ENCODE measurements at regions not wholly inside any gene's neighbourhood (a gene's known extent, or its start where the extent isn't known, plus 50 kb on each side); places are given as distances from the start of the nearest gene placed in this dataset.

GRCh38 chr7:69517985-69518704, 80.1 kb upstream of the AUTS2 start:
- H3K4me2 ChIP-seq, result no peak overlapping the region
- no peaks in the 10 kb centered on the region for H3K79me2 ChIP-seq (ENCODE audit: insufficient read depth, low read depth)
- no peaks in the 10 kb centered on the region for H3K27me3 ChIP-seq (ENCODE audit: insufficient read depth, low read depth)
- no peaks in the 10 kb centered on the region for H3K36me3 ChIP-seq (ENCODE audit: insufficient read depth)
- no peak overlapping the region for H3K9ac ChIP-seq
- H4K20me1 ChIP-seq (ENCODE audit: insufficient read depth), result no peaks in the 10 kb centered on the region
- H3K27ac ChIP-seq, result no peak overlapping the region
- H3K4me1 ChIP-seq (ENCODE audit: low read depth, poor library complexity, severe bottlenecking), result no peaks in the 10 kb centered on the region
- no peak overlapping the region for H2AFZ ChIP-seq (ENCODE audit: low read depth)
- no peak for TF ChIP-seq CTCF (conservative IDR thresholded peaks at IDR 0.05; ENCODE audit: low read depth, low read length)
- no peak overlapping the region for H3K4me3 ChIP-seq (IDR thresholded peaks at IDR 0.05; ENCODE audit: insufficient read depth, low read depth, low read length)

- Histone ChIP-seq H3K4me3 (IDR thresholded peaks at IDR 0.05; ENCODE audit: insufficient read depth, low read depth, low read length) (no peak overlapping the region), H3K27ac (no peak overlapping the region)
Observed at GRCh38 chr7:69518705-69519077, 79.6 kb upstream of the AUTS2 start.

GRCh38 chr7:69526570-69526969, 71.7 kb upstream of the AUTS2 start:
- Histone ChIP-seq H4K20me1 (ENCODE audit: insufficient read depth) (no peaks in the 10 kb centered on the region), H2AFZ (ENCODE audit: low read depth) (no peak overlapping the region), H3K27me3 (ENCODE audit: insufficient read depth, low read depth) (no peaks in the 10 kb centered on the region), H3K4me2 (no peak overlapping the region), H3K4me3 (IDR thresholded peaks at IDR 0.05; ENCODE audit: insufficient read depth, low read depth, low read length) (no peak overlapping the region), H3K9ac (no peak overlapping the region), H3K27ac (no peak overlapping the region), H3K79me2 (ENCODE audit: insufficient read depth, low read depth) (no peaks in the 10 kb centered on the region), H3K36me3 (ENCODE audit: insufficient read depth) (no peaks in the 10 kb centered on the region), H3K4me1 (ENCODE audit: low read depth, poor library complexity, severe bottlenecking) (no peaks in the 10 kb centered on the region)
- TF ChIP-seq CTCF (conservative IDR thresholded peaks at IDR 0.05; ENCODE audit: low read depth, low read length), result no peak

More at GRCh38 chr7:69518705-69519077, 79.6 kb upstream of the AUTS2 start:
- Histone ChIP-seq H3K36me3 (ENCODE audit: insufficient read depth) (no peaks in the 10 kb centered on the region), H3K9ac (no peak overlapping the region), H3K27me3 (ENCODE audit: insufficient read depth, low read depth) (no peaks in the 10 kb centered on the region), H3K79me2 (ENCODE audit: insufficient read depth, low read depth) (no peaks in the 10 kb centered on the region), H4K20me1 (ENCODE audit: insufficient read depth) (no peaks in the 10 kb centered on the region), H2AFZ (ENCODE audit: low read depth) (no peak overlapping the region), H3K4me1 (ENCODE audit: low read depth, poor library complexity, severe bottlenecking) (no peaks in the 10 kb centered on the region), H3K4me2 (no peak overlapping the region)
- no peak for TF ChIP-seq CTCF (conservative IDR thresholded peaks at IDR 0.05; ENCODE audit: low read depth, low read length)

GRCh38 chr7:69527706-69528105, 70.6 kb upstream of the AUTS2 start:
- Histone ChIP-seq H3K9ac (no peak overlapping the region), H2AFZ (ENCODE audit: low read depth) (no peak overlapping the region), H3K4me3 (IDR thresholded peaks at IDR 0.05; ENCODE audit: insufficient read depth, low read depth, low read length) (no peak overlapping the region), H3K27ac (no peak overlapping the region), H3K79me2 (ENCODE audit: insufficient read depth, low read depth) (no peaks in the 10 kb centered on the region), H4K20me1 (ENCODE audit: insufficient read depth) (no peaks in the 10 kb centered on the region), H3K4me1 (ENCODE audit: low read depth, poor library complexity, severe bottlenecking) (no peaks in the 10 kb centered on the region), H3K27me3 (ENCODE audit: insufficient read depth, low read depth) (no peaks in the 10 kb centered on the region), H3K4me2 (no peak overlapping the region), H3K36me3 (ENCODE audit: insufficient read depth) (no peaks in the 10 kb centered on the region)
- TF ChIP-seq CTCF (conservative IDR thresholded peaks at IDR 0.05; ENCODE audit: low read depth, low read length), result no peak
